Progenitor cell of endocrine pancreas (in vitro differentiated cells): ENCODE measurements at regions not wholly inside any gene's neighbourhood (a gene's known extent, or its start where the extent isn't known, plus 50 kb on each side); places are given as distances from the start of the nearest gene placed in this dataset.

ENCODE experiments used
- DNase-seq: peaks from one replicate; pipeline ENCODE4 v3.0.0; 2021; ENCODE audit warnings: low spot score; ENCODE audit not compliant: unreplicated experiment
- H3K27ac Mint-ChIP-seq: 2 replicates; pipeline ENCODE4 v1.8.0; 2021; ENCODE audit warnings: mild to moderate bottlenecking, moderate library complexity, mixed read lengths
- H3K27me3 Mint-ChIP-seq: 2 replicates; pipeline ENCODE4 v1.8.0; 2021; ENCODE audit warnings: mixed read lengths
- H3K36me3 Mint-ChIP-seq: 2 replicates; pipeline ENCODE4 v1.8.0; 2022; ENCODE audit warnings: mixed read lengths; ENCODE audit not compliant: insufficient read depth
- H3K4me1 Mint-ChIP-seq: 2 replicates; pipeline ENCODE4 v1.8.0; 2021; ENCODE audit warnings: low read depth, mixed read lengths
- H3K4me3 Mint-ChIP-seq: 2 replicates; pipeline ENCODE4 v1.8.0; 2021; ENCODE audit warnings: low read depth, mild to moderate bottlenecking, moderate library complexity, mixed read lengths
- H3K9me3 Mint-ChIP-seq: 2 replicates; pipeline ENCODE4 v1.8.0; 2021; ENCODE audit warnings: low read depth, mixed read lengths
- CTCF ChIP-seq: fragments of 200-600 bp; sonication (generic); IDR thresholded peaks from one replicate; pipeline ENCODE4 v1.5.0; 2021; ENCODE audit warnings: antibody characterized with exemption, mild to moderate bottlenecking; ENCODE audit not compliant: unreplicated experiment

GRCh38 chr17:31650756-31651520, 208.1 kb downstream of the COPRS start:
- no peaks in the 10 kb centered on the region for H3K4me1 Mint-ChIP-seq
- peaks cover 7% of the 10 kb centered on the region for H3K27me3 Mint-ChIP-seq
- H3K4me3 Mint-ChIP-seq, result no peak overlapping the region
- peaks cover 15% of the 10 kb centered on the region for H3K9me3 Mint-ChIP-seq
- no peaks in the 10 kb centered on the region for H3K36me3 Mint-ChIP-seq
- H3K27ac Mint-ChIP-seq, result no peak overlapping the region
- TF ChIP-seq CTCF, result no peak
- DNase-seq, result no peak

GRCh38 chr17:31649302-31649701, 209.7 kb downstream of the COPRS start:
- TF ChIP-seq CTCF, result no peak
- peaks cover 7% of the 10 kb centered on the region for H3K27me3 Mint-ChIP-seq
- no peak overlapping the region for H3K4me3 Mint-ChIP-seq
- no peak for DNase-seq
- no peak overlapping the region for H3K27ac Mint-ChIP-seq
- peaks cover 23% of the 10 kb centered on the region for H3K9me3 Mint-ChIP-seq
- no peaks in the 10 kb centered on the region for H3K36me3 Mint-ChIP-seq
- no peaks in the 10 kb centered on the region for H3K4me1 Mint-ChIP-seq

GRCh38 chr17:31647661-31648060, 211.4 kb downstream of the COPRS start:
- Mint-ChIP-seq H3K36me3 (no peaks in the 10 kb centered on the region), H3K27me3 (peaks cover 3% of the 10 kb centered on the region), H3K4me3 (no peak overlapping the region), H3K27ac (no peak overlapping the region), H3K4me1 (no peaks in the 10 kb centered on the region), H3K9me3 (peaks cover 34% of the 10 kb centered on the region)
- no peak for TF ChIP-seq CTCF
- DNase-seq, result no peak

- Mint-ChIP-seq H3K27me3 (peaks cover 3% of the 10 kb centered on the region), H3K9me3 (peaks cover 34% of the 10 kb centered on the region), H3K4me3 (no peak overlapping the region), H3K36me3 (no peaks in the 10 kb centered on the region), H3K4me1 (no peaks in the 10 kb centered on the region), H3K27ac (no peak overlapping the region)
- TF ChIP-seq CTCF, result no peak
- DNase-seq, result no peak
These were observed 212.4 kb downstream of the COPRS start for GRCh38 chr17:31646642-31647041.

GRCh38 chr17:31645351-31645750, 213.7 kb downstream of the COPRS start:
- no peak for DNase-seq
- H3K4me1 Mint-ChIP-seq, result no peaks in the 10 kb centered on the region
- peaks cover 2% of the 10 kb centered on the region for H3K27me3 Mint-ChIP-seq
- no peak overlapping the region for H3K4me3 Mint-ChIP-seq
- TF ChIP-seq CTCF, result no peak
- no peak overlapping the region for H3K27ac Mint-ChIP-seq
- H3K36me3 Mint-ChIP-seq, result no peaks in the 10 kb centered on the region
- peaks cover 34% of the 10 kb centered on the region for H3K9me3 Mint-ChIP-seq
